Ovary (tissue), 7 donors: ENCODE measurements at regions not wholly inside any gene's neighbourhood (a gene's known extent, or its start where the extent isn't known, plus 50 kb on each side); places are given as distances from the start of the nearest gene placed in this dataset.

Experiments
- DNase-seq, 5 donors: peaks; one replicate each; pipeline ENCODE4 v3.0.0-alpha.2; 2019 to 2020
- H3K27ac ChIP-seq, 2 donors: fragments of 200-600 bp; one replicate each; pipeline versions ENCODE4 v1.5.1 to v1.8.0; 2019 to 2022
- H3K27me3 ChIP-seq: fragments of 200-600 bp; one replicate; pipeline ENCODE4 v1.8.0; 2022
- H3K36me3 ChIP-seq: fragments of 200-600 bp; sonication (generic); one replicate; pipeline ENCODE4 v1.5.1; 2019
- H3K4me1 ChIP-seq: one replicate; pipeline ENCODE4 v1.8.1; 2013; ENCODE audit warnings: mild to moderate bottlenecking, moderate library complexity; ENCODE audit not compliant: insufficient read depth
- H3K4me3 ChIP-seq: fragments of 200-600 bp; sonication (generic); one replicate; pipeline ENCODE4 v1.5.1; 2017
- H3K9me3 ChIP-seq, 2 donors: fragments of 200-600 bp in 1 of 2; sonication (generic) in 1 of 2; one replicate each; pipeline versions ENCODE4 v1.5.1 to v1.8.1; 2013 to 2019; ENCODE audit warnings: mild to moderate bottlenecking in 1 of 2, moderate library complexity in 1 of 2
- CTCF ChIP-seq, 3 donors: fragments of 450-650 bp in 2 of 3; fragments of 200-600 bp in 1 of 3; IDR thresholded peaks; one replicate each; pipeline versions ENCODE4 v1.5.1 to v1.8.0; 2016 to 2022; ENCODE audit warnings: antibody characterized with exemption in 3 of 3, mild to moderate bottlenecking in 1 of 3
- EP300 ChIP-seq: sonication (generic); formaldehyde crosslinking; IDR thresholded peaks from one replicate; pipeline ENCODE4 v1.6.1; 2017; ENCODE audit warnings: antibody characterized with exemption
- POLR2A ChIP-seq: fragments of 450-650 bp; IDR thresholded peaks from one replicate; pipeline ENCODE4 v1.6.1; 2017; ENCODE audit warnings: antibody characterized with exemption, mild to moderate bottlenecking, moderate library complexity
- WGBS, 3 donors: extraction: QIAGEN DNeasy Blood & Tissue Kit in 1 of 3; methylation state at CpG; one replicate each; pipeline versions ENCODE4 v1.1.5 to v1.1.7; 2013 to 2017; 5-methylcytosine and 5-hydroxymethylcytosine counted together
- intact Hi-C, 4 donors: fragments of 100-400 bp; cut with DNase I; formaldehyde crosslinking; loops; one replicate each; pipeline versions ENCODE4 v1.11.0 to v1.15.1; 2022 to 2023
- donor health status: DM: no; HTN: no; CAD: no; lungs with moderate emphysema.
- donor health status: DM: no; HTN: no; CAD: no.
- donor health status: Bipolar disorder and iron deficiency.
- donor health status: DM: no; HTN: no; CAD: no.
- donor health status: DM: yes; HTN: yes; CAD: no.

GRCh38 chr5:167150661-167151060, 1140.8 kb upstream of the WWC1 start:
- Histone ChIP-seq H3K27ac (no peak overlapping the region), H3K36me3 (no peaks in the 10 kb centered on the region), H3K9me3 (no peaks in the 10 kb centered on the region), H3K4me1 (no peaks in the 10 kb centered on the region), H3K4me3 (no peak overlapping the region), H3K27me3 (no peaks in the 10 kb centered on the region)
- no peak for DNase-seq
- no peak for TF ChIP-seq EP300
- no peak for TF ChIP-seq POLR2A
- no peak for TF ChIP-seq CTCF (IDR thresholded peaks at IDR 0.05)
- intact Hi-C loops, result no loop called here

DNA sequence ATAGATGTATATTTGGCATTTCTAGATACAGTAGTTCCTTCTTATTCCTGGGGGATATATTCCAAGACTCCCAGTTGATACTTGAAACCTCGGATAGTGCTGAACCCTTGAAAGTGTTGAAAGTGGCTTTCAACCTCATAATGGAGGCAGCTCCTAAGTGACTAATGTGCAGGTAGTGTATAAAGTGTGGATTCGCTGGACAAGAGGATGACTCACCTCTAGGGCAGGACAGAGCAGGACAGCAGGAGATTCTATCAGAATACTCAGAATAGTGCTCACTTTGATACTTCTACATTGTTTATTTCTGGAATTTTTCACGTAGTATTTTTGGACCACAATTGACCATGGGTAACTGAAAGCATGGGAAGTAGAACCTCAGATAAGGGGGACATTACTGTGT, 1138.9 kb upstream of the WWC1 start:
- H3K27ac ChIP-seq, result no peak overlapping the region
- 89 to 90% (median 89%) methylated on average over 3 of the region's 3 CpGs for WGBS, 3 donors
- H3K36me3 ChIP-seq, result no peaks in the 10 kb centered on the region
- DNase-seq, result no peak
- TF ChIP-seq CTCF (IDR thresholded peaks at IDR 0.05) (no peak), EP300 (no peak), POLR2A (no peak)
- no peaks in the 10 kb centered on the region for H3K4me1 ChIP-seq
- H3K9me3 ChIP-seq, result no peaks in the 10 kb centered on the region
- intact Hi-C loops, result no loop called here
- H3K4me3 ChIP-seq, result no peak overlapping the region
- no peaks in the 10 kb centered on the region for H3K27me3 ChIP-seq

GRCh38 chr5:167155387-167156005, 1135.9 kb upstream of the WWC1 start:
- no peaks in the 10 kb centered on the region for H3K4me1 ChIP-seq
- H3K27me3 ChIP-seq, result no peaks in the 10 kb centered on the region
- TF ChIP-seq CTCF (IDR thresholded peaks at IDR 0.05) (no peak), POLR2A (no peak), EP300 (no peak)
- intact Hi-C loops, result no loop called here
- no peaks in the 10 kb centered on the region for H3K9me3 ChIP-seq
- no peak overlapping the region for H3K27ac ChIP-seq
- no peak for DNase-seq
- WGBS, 3 donors, result 88 to 91% (median 88%) methylated on average over 21 of the region's 21 CpGs
- no peaks in the 10 kb centered on the region for H3K36me3 ChIP-seq
- no peak overlapping the region for H3K4me3 ChIP-seq

GRCh38 chr5:167156446-167156845, 1135.0 kb upstream of the WWC1 start:
- intact Hi-C loops, result no loop called here
- Histone ChIP-seq H3K4me3 (no peak overlapping the region), H3K9me3 (no peaks in the 10 kb centered on the region), H3K27me3 (no peaks in the 10 kb centered on the region), H3K27ac (no peak overlapping the region), H3K36me3 (no peaks in the 10 kb centered on the region), H3K4me1 (no peaks in the 10 kb centered on the region)
- TF ChIP-seq POLR2A (no peak), CTCF (IDR thresholded peaks at IDR 0.05) (no peak), EP300 (no peak)
- WGBS, 3 donors, result 82 to 87% (median 84%) methylated on average over 6 of the region's 6 CpGs
- no peak for DNase-seq

DNA sequence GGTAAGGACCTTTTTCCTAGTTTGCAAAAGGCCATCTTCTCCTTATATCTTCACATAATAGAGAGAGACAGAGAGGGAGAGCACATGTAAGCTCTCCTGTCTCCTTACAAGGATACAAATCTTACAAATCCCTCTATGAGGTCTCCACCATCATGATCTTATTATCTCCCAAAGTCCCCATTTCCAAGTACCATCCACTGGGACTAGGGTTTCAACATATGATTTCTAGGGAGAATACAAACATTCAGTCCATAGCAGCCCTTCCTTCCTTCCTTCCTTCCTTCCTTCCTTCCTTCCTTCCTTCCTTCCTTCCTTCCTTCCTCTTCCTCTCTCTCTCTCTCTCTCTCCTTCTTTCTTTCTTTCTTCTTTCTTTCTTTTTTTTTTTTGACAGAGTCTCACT, 1132.9 kb upstream of the WWC1 start:
- DNase-seq, result no peak
- Histone ChIP-seq H3K27ac (no peak overlapping the region), H3K27me3 (no peaks in the 10 kb centered on the region), H3K4me3 (no peak overlapping the region), H3K4me1 (no peaks in the 10 kb centered on the region), H3K9me3 (no peaks in the 10 kb centered on the region), H3K36me3 (no peaks in the 10 kb centered on the region)
- no peak for TF ChIP-seq EP300
- TF ChIP-seq POLR2A, result no peak
- no peak for TF ChIP-seq CTCF (IDR thresholded peaks at IDR 0.05)
- intact Hi-C loops, result no loop called here
